Spleen (tissue), 11 donors: ENCODE measurements at regions not wholly inside any gene's neighbourhood (a gene's known extent, or its start where the extent isn't known, plus 50 kb on each side); places are given as distances from the start of the nearest gene placed in this dataset.

Experiments used
- DNase-seq: peaks from one replicate; pipeline ENCODE4 v3.0.0-alpha.2; 2020
- H3K27ac ChIP-seq, 8 donors: fragments of 200-600 bp; sonication (generic) in 7 of 8; 1 replicate in 4 of 8; 2 replicates in 4 of 8; pipeline versions ENCODE4 v1.5.0 to v1.8.0; 2016 to 2021; ENCODE audit warnings: inconsistent platforms in 4 of 8, mild to moderate bottlenecking in 4 of 8, moderate library complexity in 1 of 8
- H3K27me3 ChIP-seq, 7 donors: fragments of 200-600 bp; sonication (generic) in 6 of 7; replicated peaks in 1 of 7; 1 replicate in 4 of 7; 2 replicates in 3 of 7; pipeline versions ENCODE4 v1.5.0 to v1.8.0; 2016 to 2021; ENCODE audit warnings: inconsistent platforms in 3 of 7, mild to moderate bottlenecking in 1 of 7
- H3K36me3 ChIP-seq, 6 donors: fragments of 200-600 bp; sonication (generic) in 5 of 6; 1 replicate in 4 of 6; 2 replicates in 2 of 6; pipeline versions ENCODE4 v1.5.0 to v1.8.0; 2016 to 2021; ENCODE audit warnings: inconsistent platforms in 2 of 6
- H3K4me1 ChIP-seq, 6 donors: fragments of 200-600 bp; sonication (generic) in 5 of 6; 1 replicate in 3 of 6; 2 replicates in 3 of 6; pipeline versions ENCODE4 v1.5.0 to v1.8.0; 2016 to 2021; ENCODE audit warnings: inconsistent platforms in 3 of 6
- H3K4me3 ChIP-seq, 8 donors: fragments of 200-600 bp; sonication (generic) in 7 of 8; 1 replicate in 4 of 8; 2 replicates in 4 of 8; pipeline versions ENCODE4 v1.5.0 to v1.8.0; 2016 to 2021; ENCODE audit warnings: inconsistent platforms in 4 of 8, mild to moderate bottlenecking in 4 of 8, moderate library complexity in 2 of 8
- H3K9me3 ChIP-seq, 8 donors: fragments of 200-600 bp; sonication (generic) in 7 of 8; 1 replicate in 4 of 8; 2 replicates in 4 of 8; pipeline versions ENCODE4 v1.5.0 to v1.8.0; 2016 to 2021; ENCODE audit warnings: inconsistent platforms in 4 of 8
- CTCF ChIP-seq, 11 experiments: fragments of 200-600 bp in 7 of 11; fragments of 450-650 bp in 4 of 11; sonication (generic) in 4 of 11; IDR thresholded peaks in 8 of 11; conservative IDR thresholded peaks in 3 of 11; 1 replicate in 7 of 11; 2 replicates in 4 of 11; pipeline versions ENCODE4 v1.4.0 to v1.8.0; 2016 to 2021; ENCODE audit warnings: antibody characterized with exemption in 11 of 11, inconsistent platforms in 4 of 11, mild to moderate bottlenecking in 1 of 11
- POLR2A ChIP-seq, 3 donors: fragments of 450-650 bp; IDR thresholded peaks; one replicate each; pipeline ENCODE4 v1.5.1; 2017; ENCODE audit warnings: antibody characterized with exemption in 3 of 3, mild to moderate bottlenecking in 1 of 3
- POLR2AphosphoS5 ChIP-seq, 3 donors: sonication (generic); formaldehyde crosslinking; IDR thresholded peaks; one replicate each; pipeline ENCODE4 v1.5.1; 2017; ENCODE audit warnings: antibody characterized with exemption in 3 of 3
- WGBS, 5 donors: extraction: QIAGEN DNeasy Blood & Tissue Kit in 3 of 5; methylation state at CpG; one replicate each; pipeline versions ENCODE4 v1.1.5 to v1.1.7; 2013 to 2018; 5-methylcytosine and 5-hydroxymethylcytosine counted together
- intact Hi-C: fragments of 100-400 bp; cut with DNase I; formaldehyde crosslinking; loops from one replicate; pipeline ENCODE4 v1.15.0; 2023; ENCODE audit warnings: low total_unique reads
- donor health status: healthy with polysubstance abuse.
- donor health status: DM: no; HTN: no; CAD: no; lungs with moderate emphysema.
- donor health status: DM: no; HTN: no; CAD: no.
- donor health status: Bipolar disorder and iron deficiency.
- donor health status: healthy.
- donor health status: DM: no; HTN: no; CAD: no.
- donor health status: DM: yes; HTN: yes; CAD: no.

DNA sequence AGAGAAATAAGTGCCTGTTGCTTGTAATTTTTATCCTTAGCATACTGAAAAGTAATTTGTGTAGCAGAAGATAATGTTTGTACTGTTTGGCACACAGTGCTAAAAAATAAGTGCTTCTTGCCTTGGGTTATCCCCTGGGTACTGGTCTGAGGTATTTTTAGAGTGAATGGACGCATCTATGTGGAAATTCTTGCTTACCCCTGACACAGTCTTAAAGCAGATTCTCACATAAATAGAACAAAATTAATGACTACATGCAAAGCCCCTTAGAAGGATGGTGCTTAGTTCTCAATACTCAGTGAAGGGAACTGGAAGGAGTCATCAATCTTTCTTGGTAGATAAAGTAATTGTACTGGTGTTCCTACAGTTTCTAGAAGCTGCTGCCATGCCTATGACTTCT, 548.6 kb downstream of the ARL4A start:
- Histone ChIP-seq H3K9me3 (no peaks in the 10 kb centered on the region), H3K4me1 (no peaks in the 10 kb centered on the region), H3K27ac (no peak overlapping the region), H3K4me3 (no peak overlapping the region), H3K27me3 (no peaks in the 10 kb centered on the region), H3K36me3 (no peaks in the 10 kb centered on the region)
- WGBS, 5 donors: 62 to 84% (median 64%) methylated on average over 1 of the region's 1 CpG
- no peak for TF ChIP-seq CTCF (IDR thresholded peaks at IDR 0.05 in 8 of 11, conservative IDR thresholded peaks at IDR 0.05 in 3 of 11)
- TF ChIP-seq POLR2AphosphoS5 (IDR thresholded peaks at IDR 0.05): no peak
- no peak for TF ChIP-seq POLR2A (IDR thresholded peaks at IDR 0.05)
- no peak for DNase-seq
- intact Hi-C loops: no loop called here

GRCh38 chr7:13240349-13240748, 552.9 kb downstream of the ARL4A start:
- H3K9me3 ChIP-seq: no peaks in the 10 kb centered on the region
- H3K4me1 ChIP-seq: no peaks in the 10 kb centered on the region
- no peaks in the 10 kb centered on the region for H3K27me3 ChIP-seq
- H3K4me3 ChIP-seq: no peak overlapping the region
- WGBS, 5 donors: 61 to 77% (median 73%) methylated on average over 2 of the region's 2 CpGs
- H3K36me3 ChIP-seq: no peaks in the 10 kb centered on the region
- intact Hi-C loops: no loop called here
- no peak for DNase-seq
- H3K27ac ChIP-seq: no peak overlapping the region
- TF ChIP-seq POLR2A (IDR thresholded peaks at IDR 0.05): no peak
- no peak for TF ChIP-seq POLR2AphosphoS5 (IDR thresholded peaks at IDR 0.05)
- TF ChIP-seq CTCF (IDR thresholded peaks at IDR 0.05 in 8 of 11, conservative IDR thresholded peaks at IDR 0.05 in 3 of 11): no peak

DNA sequence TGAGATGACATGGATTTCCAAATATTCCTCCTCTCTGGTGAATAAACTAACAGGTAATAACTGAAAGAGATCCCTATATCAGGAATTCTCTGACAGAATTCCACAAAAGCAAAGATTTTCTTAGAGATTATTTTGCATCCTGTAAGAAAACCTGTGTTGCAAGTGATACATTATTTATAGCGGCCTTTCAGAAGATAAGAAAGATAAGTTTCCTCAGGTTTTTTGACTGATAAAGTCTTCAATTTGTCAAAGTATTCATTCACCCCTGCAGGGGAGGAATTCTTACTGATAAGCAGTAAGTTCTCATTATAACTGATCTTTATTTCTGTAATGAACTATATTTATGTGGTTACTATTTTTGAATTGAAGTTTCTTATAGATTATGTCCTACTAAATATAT, 554.0 kb downstream of the ARL4A start:
- Histone ChIP-seq H3K4me3 (no peak overlapping the region), H3K36me3 (no peaks in the 10 kb centered on the region), H3K9me3 (no peaks in the 10 kb centered on the region), H3K4me1 (no peaks in the 10 kb centered on the region), H3K27ac (no peak overlapping the region), H3K27me3 (no peaks in the 10 kb centered on the region)
- intact Hi-C loops: no loop called here
- no peak for TF ChIP-seq POLR2AphosphoS5 (IDR thresholded peaks at IDR 0.05)
- no peak for TF ChIP-seq POLR2A (IDR thresholded peaks at IDR 0.05)
- no peak for TF ChIP-seq CTCF (IDR thresholded peaks at IDR 0.05 in 8 of 11, conservative IDR thresholded peaks at IDR 0.05 in 3 of 11)
- 68 to 90% (median 81%) methylated on average over 1 of the region's 1 CpG for WGBS, 5 donors
- DNase-seq: no peak

GRCh38 chr7:13257661-13258060, 570.2 kb downstream of the ARL4A start:
- no peaks in the 10 kb centered on the region for H3K4me1 ChIP-seq
- DNase-seq: no peak
- 76 to 87% (median 82%) methylated on average over 6 of the region's 6 CpGs for WGBS, 5 donors
- no peaks in the 10 kb centered on the region for H3K27me3 ChIP-seq
- H3K27ac ChIP-seq: no peak overlapping the region
- H3K4me3 ChIP-seq: no peak overlapping the region
- H3K9me3 ChIP-seq: no peaks in the 10 kb centered on the region
- TF ChIP-seq POLR2AphosphoS5 (IDR thresholded peaks at IDR 0.05) (no peak), POLR2A (IDR thresholded peaks at IDR 0.05) (no peak), CTCF (IDR thresholded peaks at IDR 0.05 in 8 of 11, conservative IDR thresholded peaks at IDR 0.05 in 3 of 11) (no peak)
- intact Hi-C loops: no loop called here
- H3K36me3 ChIP-seq: no peaks in the 10 kb centered on the region
